Natural killer cell (primary cell): ENCODE measurements at regions not wholly inside any gene's neighbourhood (a gene's known extent, or its start where the extent isn't known, plus 50 kb on each side); places are given as distances from the start of the nearest gene placed in this dataset.

Source experiments
- ATAC-seq, 3 donors: fragments of 150-1000 bp in 2 of 3; fragments of 200-7000 bp in 1 of 3; cut with Tn5 transposase; 1 replicate in 1 of 3; 2 replicates in 2 of 3; pipeline ENCODE4 v1.10.0; 2021; ENCODE audit warnings: mild to moderate bottlenecking in 2 of 3, moderate library complexity in 2 of 3
- DNase-seq, 2 donors: peaks; one replicate each; pipeline versions ENCODE4 v3.0.0 to v3.0.0-alpha.2; 2013 to 2021; ENCODE audit warnings: mixed read lengths in 1 of 2
- H3K27ac ChIP-seq: one replicate; pipeline ENCODE4 v1.5.1; 2013; ENCODE audit warnings: mild to moderate bottlenecking, low read length
- H3K27me3 ChIP-seq: one replicate; pipeline ENCODE4 v1.6.1; 2013; ENCODE audit warnings: low read length; ENCODE audit not compliant: control insufficient read depth, insufficient read depth
- H3K36me3 ChIP-seq: one replicate; pipeline ENCODE4 v1.6.1; 2013; ENCODE audit warnings: low read length; ENCODE audit not compliant: control insufficient read depth, insufficient read depth
- H3K4me1 ChIP-seq: one replicate; pipeline ENCODE4 v1.6.1; 2013; ENCODE audit warnings: low read length; ENCODE audit not compliant: control insufficient read depth, insufficient read depth
- H3K4me3 ChIP-seq: one replicate; pipeline ENCODE4 v1.5.1; 2013; ENCODE audit warnings: low read length
- H3K9me3 ChIP-seq: one replicate; pipeline ENCODE4 v1.6.1; 2013; ENCODE audit warnings: low read length; ENCODE audit not compliant: control insufficient read depth, insufficient read depth
- H3K27ac Mint-ChIP-seq, 2 donors: one replicate each; pipeline ENCODE4 v1.8.0; 2022; ENCODE audit warnings: mild to moderate bottlenecking in 2 of 2, mixed read lengths in 2 of 2, moderate library complexity in 1 of 2
- H3K27me3 Mint-ChIP-seq, 2 donors: one replicate each; pipeline ENCODE4 v1.8.0; 2022; ENCODE audit warnings: low read depth in 2 of 2, mixed read lengths in 2 of 2
- H3K36me3 Mint-ChIP-seq: one replicate; pipeline ENCODE4 v1.8.0; 2022; ENCODE audit warnings: mixed read lengths
- H3K4me1 Mint-ChIP-seq, 2 donors: one replicate each; pipeline ENCODE4 v1.8.0; 2022; ENCODE audit warnings: mixed read lengths in 2 of 2
- H3K4me3 Mint-ChIP-seq: one replicate; pipeline ENCODE4 v1.8.0; 2022; ENCODE audit warnings: mild to moderate bottlenecking, moderate library complexity, mixed read lengths
- H3K9me3 Mint-ChIP-seq, 2 donors: one replicate each; pipeline ENCODE4 v1.8.0; 2022; ENCODE audit warnings: mixed read lengths in 2 of 2
- WGBS: methylation state at CpG from one replicate; pipeline ENCODE4 v1.1.7; 2013; ENCODE audit warnings: missing lambda C conversion rate; ENCODE audit not compliant: insufficient coverage; 5-methylcytosine and 5-hydroxymethylcytosine counted together
- intact Hi-C: fragments of 100-400 bp; cut with micrococcal nuclease; formaldehyde crosslinking; loops from one replicate; pipeline ENCODE4 v1.14.2; 2022
- TF ChIP-seq, protein P1 (sequence below): fragments of 200-600 bp; IDR thresholded peaks from one replicate; pipeline ENCODE4 v1.8.0; 2022; ENCODE audit warnings: antibody characterized with exemption

DNA sequence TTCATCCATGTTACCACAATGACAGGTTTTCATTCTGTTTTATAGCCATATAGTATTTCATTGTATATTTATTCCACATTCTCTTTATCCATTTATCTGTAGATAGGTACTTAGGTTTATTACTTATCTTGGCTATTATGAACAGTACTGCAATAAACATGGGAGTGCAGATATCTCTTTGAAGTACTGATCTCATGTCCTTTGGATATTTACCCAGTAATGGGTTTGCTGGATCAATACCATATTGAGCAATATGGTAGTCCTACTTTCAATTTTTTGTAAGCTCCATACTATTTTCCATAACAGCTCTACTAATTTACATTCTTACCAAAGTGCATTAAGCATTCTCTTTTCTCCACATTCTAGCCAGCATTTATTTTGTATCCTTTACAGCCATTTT is 235.8 kb upstream of the ALG10 start:
- no peak overlapping the region for H3K4me3 Mint-ChIP-seq
- Histone ChIP-seq H3K36me3 (no peaks in the 10 kb centered on the region), H3K4me1 (no peaks in the 10 kb centered on the region), H3K4me3 (no peak overlapping the region), H3K27ac (no peak overlapping the region), H3K9me3 (no peaks in the 10 kb centered on the region), H3K27me3 (no peaks in the 10 kb centered on the region)
- H3K27me3 Mint-ChIP-seq = no peaks in the 10 kb centered on the region
- TF ChIP-seq, protein P1, sequence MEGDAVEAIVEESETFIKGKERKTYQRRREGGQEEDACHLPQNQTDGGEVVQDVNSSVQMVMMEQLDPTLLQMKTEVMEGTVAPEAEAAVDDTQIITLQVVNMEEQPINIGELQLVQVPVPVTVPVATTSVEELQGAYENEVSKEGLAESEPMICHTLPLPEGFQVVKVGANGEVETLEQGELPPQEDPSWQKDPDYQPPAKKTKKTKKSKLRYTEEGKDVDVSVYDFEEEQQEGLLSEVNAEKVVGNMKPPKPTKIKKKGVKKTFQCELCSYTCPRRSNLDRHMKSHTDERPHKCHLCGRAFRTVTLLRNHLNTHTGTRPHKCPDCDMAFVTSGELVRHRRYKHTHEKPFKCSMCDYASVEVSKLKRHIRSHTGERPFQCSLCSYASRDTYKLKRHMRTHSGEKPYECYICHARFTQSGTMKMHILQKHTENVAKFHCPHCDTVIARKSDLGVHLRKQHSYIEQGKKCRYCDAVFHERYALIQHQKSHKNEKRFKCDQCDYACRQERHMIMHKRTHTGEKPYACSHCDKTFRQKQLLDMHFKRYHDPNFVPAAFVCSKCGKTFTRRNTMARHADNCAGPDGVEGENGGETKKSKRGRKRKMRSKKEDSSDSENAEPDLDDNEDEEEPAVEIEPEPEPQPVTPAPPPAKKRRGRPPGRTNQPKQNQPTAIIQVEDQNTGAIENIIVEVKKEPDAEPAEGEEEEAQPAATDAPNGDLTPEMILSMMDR = no peak
- peaks cover 8% of the 10 kb centered on the region for H3K36me3 Mint-ChIP-seq
- H3K4me1 Mint-ChIP-seq = no peaks in the 10 kb centered on the region
- ATAC-seq = no peak
- H3K9me3 Mint-ChIP-seq = peaks cover 8 to 13% of the 10 kb centered on the region in 2 donors
- no peak overlapping the region for H3K27ac Mint-ChIP-seq
- DNase-seq = no peak
- intact Hi-C loops = no loop called here

GRCh38 chr12:33794954-33795353 is 227.3 kb upstream of the ALG10 start:
- no peaks in the 10 kb centered on the region for H3K9me3 ChIP-seq
- Mint-ChIP-seq H3K27me3 (no peaks in the 10 kb centered on the region), H3K9me3 (peaks cover 13 to 28% of the 10 kb centered on the region in 2 donors), H3K4me1 (no peaks in the 10 kb centered on the region), H3K4me3 (no peak overlapping the region), H3K27ac (no peak overlapping the region), H3K36me3 (no peaks in the 10 kb centered on the region)
- intact Hi-C loops = no loop called here
- no peaks in the 10 kb centered on the region for H3K27me3 ChIP-seq
- no peak for DNase-seq
- TF ChIP-seq, protein P1 = no peak
- no peak overlapping the region for H3K4me3 ChIP-seq
- ATAC-seq = no peak
- H3K36me3 ChIP-seq = no peaks in the 10 kb centered on the region
- H3K4me1 ChIP-seq = no peaks in the 10 kb centered on the region
- H3K27ac ChIP-seq = no peak overlapping the region

GRCh38 chr12:33795536-33795935 is 226.8 kb upstream of the ALG10 start:
- H3K36me3 ChIP-seq = no peaks in the 10 kb centered on the region
- H3K4me3 ChIP-seq = no peak overlapping the region
- no peaks in the 10 kb centered on the region for H3K4me1 ChIP-seq
- no peak overlapping the region for H3K27ac ChIP-seq
- DNase-seq = no peak
- WGBS = 71% methylated on average over 3 of the region's 3 CpGs
- intact Hi-C loops = no loop called here
- ATAC-seq = no peak
- Mint-ChIP-seq H3K36me3 (no peaks in the 10 kb centered on the region), H3K9me3 (peaks cover 15 to 29% of the 10 kb centered on the region in 2 donors), H3K27ac (no peak overlapping the region), H3K4me1 (no peaks in the 10 kb centered on the region), H3K27me3 (no peaks in the 10 kb centered on the region), H3K4me3 (no peak overlapping the region)
- H3K9me3 ChIP-seq = no peaks in the 10 kb centered on the region
- H3K27me3 ChIP-seq = no peaks in the 10 kb centered on the region
- TF ChIP-seq, protein P1 = no peak

- Mint-ChIP-seq H3K36me3 (no peaks in the 10 kb centered on the region), H3K27ac (no peak overlapping the region), H3K9me3 (peaks cover 19 to 23% of the 10 kb centered on the region in 2 donors), H3K27me3 (no peaks in the 10 kb centered on the region), H3K4me3 (no peak overlapping the region), H3K4me1 (no peaks in the 10 kb centered on the region)
- H3K4me3 ChIP-seq = no peak overlapping the region
- TF ChIP-seq, protein P1 = no peak
- ATAC-seq (no peak), DNase-seq (no peak)
- H3K27me3 ChIP-seq = no peaks in the 10 kb centered on the region
- no peaks in the 10 kb centered on the region for H3K36me3 ChIP-seq
- H3K4me1 ChIP-seq = no peaks in the 10 kb centered on the region
- intact Hi-C loops = no loop called here
- H3K9me3 ChIP-seq = peaks cover 4% of the 10 kb centered on the region
- 80% methylated on average over 2 of the region's 2 CpGs for WGBS
- no peak overlapping the region for H3K27ac ChIP-seq
Measured at GRCh38 chr12:33813536-33813935, 208.8 kb upstream of the ALG10 start.
